ENCODE measurements at regions not wholly inside any gene's neighbourhood (a gene's known extent, or its start where the extent isn't known, plus 50 kb on each side); places are given as distances from the start of the nearest gene placed in this dataset.

GRCh38 chr2:82968358-82968757 is 1490.7 kb downstream of the SUCLG1 start (continued):
- TF ChIP-seq ZNF518B (CRISPR knock-in tag; IDR thresholded peaks at IDR 0.05) = no peak

DNA sequence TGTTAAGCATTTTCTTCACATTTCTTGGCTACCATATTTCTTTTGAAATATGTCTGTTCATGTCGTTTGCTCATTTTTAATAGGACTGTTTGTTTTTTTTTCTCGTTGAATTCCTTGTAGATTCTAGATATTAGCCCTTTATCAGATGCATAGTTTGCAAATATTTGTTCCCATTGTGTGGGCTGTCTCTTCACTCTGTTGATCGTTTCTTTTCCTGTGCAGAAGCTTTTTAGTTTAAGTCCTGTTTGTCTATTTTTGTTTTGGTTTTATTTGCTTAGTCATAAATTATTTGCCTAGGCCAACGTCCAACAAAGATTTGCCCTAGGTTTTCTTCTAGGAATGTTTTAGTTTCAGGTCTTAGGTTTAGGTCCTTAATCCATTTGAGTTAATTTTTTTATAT is 1494.7 kb downstream of the SUCLG1 start:
- POLR2A ChIA-PET = no interaction called here
- Histone ChIP-seq H3K27me3 (ENCODE audit: control insufficient read depth in 2 of 2, insufficient read depth in 2 of 2, low read length in 2 of 2) (no peaks in the 10 kb centered on the region), H3K9me1 (ENCODE audit: control insufficient read depth, insufficient read depth, low read length) (no peaks in the 10 kb centered on the region), H3K4me2 (ENCODE audit: insufficient read depth, low read length) (no peak overlapping the region), H4K20me1 (replicated peaks; ENCODE audit: control insufficient read depth, insufficient read depth, low read length) (no peaks in the 10 kb centered on the region), H2AFZ (ENCODE audit: low read depth, low read length) (no peak overlapping the region), H3K27ac (ENCODE audit: extremely low read depth, low read depth, low read length) (no peak overlapping the region), H3K9ac (ENCODE audit: insufficient read depth in 1 of 2, low read depth in 2 of 2, low read length in 2 of 2) (no peak overlapping the region), H3K9me3 (replicated peaks; ENCODE audit: control insufficient read depth, insufficient read depth, low read depth, low read length) (no peaks in the 10 kb centered on the region), H3K79me2 (ENCODE audit: control insufficient read depth, insufficient read depth, low read length) (no peaks in the 10 kb centered on the region), H3K36me3 (ENCODE audit: control insufficient read depth, insufficient read depth, low read length) (no peaks in the 10 kb centered on the region), H3K4me3 (no peak overlapping the region), H3K4me1 (replicated peaks in 1 of 2; ENCODE audit: control insufficient read depth in 2 of 2, insufficient read depth in 2 of 2, low read length in 2 of 2) (no peaks in the 10 kb centered on the region)
- CTCF ChIA-PET (ENCODE audit: low intra/inter-chr PET ratio) = no interaction called here
- DNase-seq (ENCODE audit: extremely low read depth in 1 of 4, low spot score in 3 of 4) (no peak), FAIRE-seq (no peak), ATAC-seq (no peak)
- in situ Hi-C loops (cut with MboI) = no loop called here
- WGBS (ENCODE audit: insufficient coverage, low coverage, missing lambda C conversion rate) = 3% methylated on average over 4 of the region's 4 CpGs
- intact Hi-C loops (cut with micrococcal nuclease) = no loop called here
- TF ChIP-seq RNF2 (IDR thresholded peaks at IDR 0.05) (no peak), AFF1 (IDR thresholded peaks at IDR 0.05; ENCODE audit: low read depth in 1 of 2, partially characterized antibody in 2 of 2) (peak in 1 of 2 experiments; percentile 81), SAFB (IDR thresholded peaks at IDR 0.05; ENCODE audit: borderline replicate concordance, low read depth, low read length) (no peak), ARNT (IDR thresholded peaks at IDR 0.05) (no peak)
- TF ChIP-seq, protein P1, sequence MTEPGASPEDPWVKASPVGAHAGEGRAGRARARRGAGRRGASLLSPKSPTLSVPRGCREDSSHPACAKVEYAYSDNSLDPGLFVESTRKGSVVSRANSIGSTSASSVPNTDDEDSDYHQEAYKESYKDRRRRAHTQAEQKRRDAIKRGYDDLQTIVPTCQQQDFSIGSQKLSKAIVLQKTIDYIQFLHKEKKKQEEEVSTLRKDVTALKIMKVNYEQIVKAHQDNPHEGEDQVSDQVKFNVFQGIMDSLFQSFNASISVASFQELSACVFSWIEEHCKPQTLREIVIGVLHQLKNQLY (CRISPR knock-in tag; conservative IDR thresholded peaks at IDR 0.05) = no peak
- no TSS peak for BruUV-seq (replicated peaks)
